H9 (cell line): ENCODE measurements at regions not wholly inside any gene's neighbourhood (a gene's known extent, or its start where the extent isn't known, plus 50 kb on each side); places are given as distances from the start of the nearest gene placed in this dataset.

Source experiments
- DNase-seq: peaks from one replicate; pipeline ENCODE4 v3.0.0-alpha.2; 2017
- H2AFZ ChIP-seq: one replicate; pipeline ENCODE4 v1.6.1; 2013; ENCODE audit warnings: mild to moderate bottlenecking, low read length, control low read depth, moderate library complexity
- H2AK5ac ChIP-seq: 2 replicates; pipeline ENCODE4 v1.6.1; 2013; ENCODE audit warnings: low read length, control low read depth, mixed read lengths; ENCODE audit not compliant: insufficient read length
- H2BK120ac ChIP-seq: one replicate; pipeline ENCODE4 v1.6.1; 2013; ENCODE audit warnings: low read depth, mild to moderate bottlenecking, low read length, control low read depth, inconsistent platforms; ENCODE audit not compliant: poor library complexity, severe bottlenecking
- H2BK12ac ChIP-seq: 2 replicates; pipeline ENCODE4 v1.6.1; 2013; ENCODE audit warnings: low read length, control low read depth, mixed read lengths, low read depth; ENCODE audit not compliant: insufficient read length
- H2BK15ac ChIP-seq: 2 replicates; pipeline ENCODE4 v1.6.1; 2013; ENCODE audit warnings: low read depth, low read length, control low read depth
- H2BK20ac ChIP-seq: one replicate; pipeline ENCODE4 v1.6.1; 2013; ENCODE audit warnings: low read depth, mild to moderate bottlenecking, low read length, control low read depth, inconsistent platforms; ENCODE audit not compliant: poor library complexity, severe bottlenecking
- H2BK5ac ChIP-seq: 2 replicates; pipeline ENCODE4 v1.6.1; 2013; ENCODE audit warnings: low read length, control low read depth, mixed read lengths; ENCODE audit not compliant: insufficient read length
- H3K14ac ChIP-seq: 2 replicates; pipeline ENCODE4 v1.6.1; 2013; ENCODE audit warnings: low read length, control low read depth; ENCODE audit not compliant: insufficient read depth
- H3K18ac ChIP-seq: 2 replicates; pipeline ENCODE4 v1.6.1; 2013; ENCODE audit warnings: low read depth, mild to moderate bottlenecking, mixed read lengths, low read length, control low read depth; ENCODE audit not compliant: insufficient read length
- H3K23ac ChIP-seq: 2 replicates; pipeline ENCODE4 v1.6.1; 2013; ENCODE audit warnings: low read length, control low read depth, mixed read lengths, low read depth; ENCODE audit not compliant: insufficient read length
- H3K23me2 ChIP-seq: 2 replicates; pipeline ENCODE4 v1.6.1; 2013; ENCODE audit warnings: low read depth, mild to moderate bottlenecking, mixed read lengths, low read length, control low read depth; ENCODE audit not compliant: insufficient read length, poor library complexity, severe bottlenecking
- H3K27ac ChIP-seq: 2 replicates; pipeline ENCODE4 v1.5.1; 2013; ENCODE audit warnings: low read length, control low read depth, mixed read lengths, low read depth; ENCODE audit not compliant: insufficient read length
- H3K27me3 ChIP-seq: 2 replicates; pipeline ENCODE4 v1.6.1; 2013; ENCODE audit warnings: low read length, control low read depth, inconsistent platforms; ENCODE audit not compliant: insufficient read depth
- H3K4ac ChIP-seq: 2 replicates; pipeline ENCODE4 v1.6.1; 2013; ENCODE audit warnings: low read depth, mild to moderate bottlenecking, control low read depth, inconsistent platforms, low read length, moderate library complexity
- H3K4me1 ChIP-seq: 2 replicates; pipeline ENCODE4 v1.6.1; 2013; ENCODE audit warnings: low read length, control low read depth, inconsistent platforms; ENCODE audit not compliant: insufficient read depth
- H3K4me2 ChIP-seq: 2 replicates; pipeline ENCODE4 v1.6.1; 2013; ENCODE audit warnings: low read length, control low read depth, mixed read lengths; ENCODE audit not compliant: insufficient read length, insufficient read depth
- H3K56ac ChIP-seq: 2 replicates; pipeline ENCODE4 v1.6.1; 2013; ENCODE audit warnings: low read depth, mild to moderate bottlenecking, mixed read lengths, low read length, control low read depth; ENCODE audit not compliant: insufficient read length
- H3K79me1 ChIP-seq: 2 replicates; pipeline ENCODE4 v1.6.1; 2013; ENCODE audit warnings: low read depth, mild to moderate bottlenecking, moderate library complexity, low read length, control low read depth, inconsistent platforms; ENCODE audit not compliant: insufficient read depth, poor library complexity, severe bottlenecking
- H3K79me2 ChIP-seq: 2 replicates; pipeline ENCODE4 v1.6.1; 2013; ENCODE audit warnings: low read length, control low read depth, inconsistent platforms; ENCODE audit not compliant: insufficient read depth
- H3K9ac ChIP-seq: 2 replicates; pipeline ENCODE4 v1.6.1; 2013; ENCODE audit warnings: low read length, control low read depth, mixed read lengths; ENCODE audit not compliant: insufficient read length; ENCODE audit errors: extremely low read depth
- H3K9me3 ChIP-seq: one replicate; pipeline ENCODE4 v1.6.1; 2013; ENCODE audit warnings: low read depth, low read length, inconsistent platforms; ENCODE audit not compliant: control insufficient read depth
- H3T11ph ChIP-seq: one replicate; pipeline ENCODE4 v1.6.1; 2013; ENCODE audit warnings: mild to moderate bottlenecking, low read length, control low read depth, inconsistent platforms
- H4K20me1 ChIP-seq: one replicate; pipeline ENCODE4 v1.6.1; 2013; ENCODE audit not compliant: control insufficient read depth, insufficient read length, insufficient read depth
- H4K5ac ChIP-seq: 2 replicates; pipeline ENCODE4 v1.6.1; 2013; ENCODE audit warnings: low read depth, mild to moderate bottlenecking, mixed read lengths, low read length, control low read depth; ENCODE audit not compliant: insufficient read length
- H4K8ac ChIP-seq: replicated peaks from 2 replicates; pipeline ENCODE4 v1.6.1; 2013; ENCODE audit warnings: low read length, control low read depth, mixed read lengths, low read depth; ENCODE audit not compliant: insufficient read length
- H4K91ac ChIP-seq: 2 replicates; pipeline ENCODE4 v1.6.1; 2013; ENCODE audit warnings: low read depth, mild to moderate bottlenecking, moderate library complexity, mixed read lengths, low read length, control low read depth; ENCODE audit not compliant: insufficient read length
- H3K27ac Mint-ChIP-seq, 3 experiments: 2 replicates in 2 of 3; 3 replicates in 1 of 3; pipeline ENCODE4 v1.8.0; 2020 to 2021; ENCODE audit warnings: mixed read lengths in 3 of 3, mild to moderate bottlenecking in 1 of 3, moderate library complexity in 1 of 3
- H3K27me3 Mint-ChIP-seq: 2 replicates; pipeline ENCODE4 v1.8.0; 2021; ENCODE audit warnings: low read depth, mild to moderate bottlenecking, moderate library complexity, mixed read lengths
- H3K36me3 Mint-ChIP-seq, 3 experiments: 2 replicates in 2 of 3; 3 replicates in 1 of 3; pipeline ENCODE4 v1.8.0; 2020 to 2021; ENCODE audit warnings: low read depth in 3 of 3, mixed read lengths in 3 of 3; ENCODE audit not compliant: insufficient read depth in 1 of 3
- H3K4me1 Mint-ChIP-seq, 2 experiments: 2 replicates each; pipeline ENCODE4 v1.8.0; 2020; ENCODE audit warnings: mixed read lengths in 2 of 2
- H3K4me3 Mint-ChIP-seq, 2 experiments: 2 replicates in 1 of 2; 3 replicates in 1 of 2; pipeline ENCODE4 v1.8.0; 2020 to 2021; ENCODE audit warnings: mild to moderate bottlenecking in 2 of 2, mixed read lengths in 2 of 2, moderate library complexity in 1 of 2
- H3K9me3 Mint-ChIP-seq, 2 experiments: 2 replicates in 1 of 2; 3 replicates in 1 of 2; pipeline ENCODE4 v1.8.0; 2020; ENCODE audit warnings: mild to moderate bottlenecking in 2 of 2, mixed read lengths in 2 of 2, moderate library complexity in 1 of 2
- CTCF ChIP-seq: fragments of 200-600 bp; sonication (generic); conservative IDR thresholded peaks from 3 replicates; pipeline ENCODE4 v1.8.0; 2021; ENCODE audit warnings: antibody characterized with exemption, mild to moderate bottlenecking
- WGBS: extraction: QIAGEN DNeasy Blood & Tissue Kit; methylation state at CpG from one replicate; pipeline ENCODE4 v1.1.7; 2013; ENCODE audit warnings: missing lambda C conversion rate, low lambda C conversion rate, mixed read lengths; ENCODE audit not compliant: insufficient read length; ENCODE audit errors: extremely low coverage; 5-methylcytosine and 5-hydroxymethylcytosine counted together

- no peaks in the 10 kb centered on the region for H3K9me3 Mint-ChIP-seq
- no peak for DNase-seq
Observed at GRCh38 chr15:39362821-39363561, 217.9 kb upstream of the THBS1 start.

More at GRCh38 chr15:39362821-39363561, 217.9 kb upstream of the THBS1 start:
- H2BK12ac ChIP-seq: no peak overlapping the region
- no peak overlapping the region for H2AK5ac ChIP-seq
- no peaks in the 10 kb centered on the region for H3K79me2 ChIP-seq
- no peaks in the 10 kb centered on the region for H3K79me1 ChIP-seq
- no peak overlapping the region for H2BK5ac ChIP-seq
- no peak overlapping the region for H2AFZ ChIP-seq
- H3K9me3 ChIP-seq: no peaks in the 10 kb centered on the region
- no peak overlapping the region for H3K4ac ChIP-seq
- peaks cover 6% of the 10 kb centered on the region in 2 experiments for H3K4me1 Mint-ChIP-seq
- H3K4me1 ChIP-seq: no peaks in the 10 kb centered on the region; the same call in 1 of the 2 replicates
- no peak overlapping the region for H3K4me3 Mint-ChIP-seq
- WGBS: no CpG with 5 or more reads among the region's 8 CpGs
- no peak overlapping the region for H3K27ac ChIP-seq
- no peak overlapping the region for H3K18ac ChIP-seq
- no peak overlapping the region for H3K14ac ChIP-seq
- H2BK120ac ChIP-seq: no peak overlapping the region
- H3K23me2 ChIP-seq: no peaks in the 10 kb centered on the region
- H3K23ac ChIP-seq: no peak overlapping the region
- no peak overlapping the region for H4K8ac ChIP-seq
- H4K20me1 ChIP-seq: no peaks in the 10 kb centered on the region
- no peak overlapping the region for H4K91ac ChIP-seq
- no peaks in the 10 kb centered on the region for H3K27me3 ChIP-seq
- H3K9ac ChIP-seq: no peak overlapping the region
- no peak overlapping the region for H2BK15ac ChIP-seq
- H3K4me2 ChIP-seq: no peak overlapping the region
- H2BK20ac ChIP-seq: no peak overlapping the region
- TF ChIP-seq CTCF: no peak
- no peaks in the 10 kb centered on the region for H3K27me3 Mint-ChIP-seq
- no peak overlapping the region for H3T11ph ChIP-seq
- no peaks in the 10 kb centered on the region for H3K36me3 Mint-ChIP-seq
- H3K27ac Mint-ChIP-seq: no peak overlapping the region; a peak in 2 of 7 replicates
- H3K56ac ChIP-seq: no peak overlapping the region
- H4K5ac ChIP-seq: no peak overlapping the region
